ENCODE measurements at regions not wholly inside any gene's neighbourhood (a gene's known extent, or its start where the extent isn't known, plus 50 kb on each side); places are given as distances from the start of the nearest gene placed in this dataset.

- no peaks in the 10 kb centered on the region for H4K20me1 ChIP-seq (ENCODE audit: control insufficient read depth, insufficient read depth, low read length, poor library complexity, severe bottlenecking)
- H3K4me3 Mint-ChIP-seq = peak overlapping the region; percentile 78
- no peak for TF ChIP-seq EZH2 (IDR thresholded peaks at IDR 0.05; ENCODE audit: borderline replicate concordance, insufficient read depth, low read depth, low read length, poor library complexity, severe bottlenecking)
- no peak for TF ChIP-seq CTCF (IDR thresholded peaks at IDR 0.05)
- peaks cover 31 to 34% of the 10 kb centered on the region in 2 donors for H3K4me1 ChIP-seq (ENCODE audit: control insufficient read depth in 2 of 2, insufficient read depth in 2 of 2, low read length in 2 of 2)
- no peaks in the 10 kb centered on the region for H3K27me3 Mint-ChIP-seq
- H3K9me3 Mint-ChIP-seq (ENCODE audit: insufficient read depth) = no peaks in the 10 kb centered on the region
- POLR2A ChIA-PET = no interaction called here
- H3K27ac Mint-ChIP-seq = no peak overlapping the region
- no peak overlapping the region for H2AFZ ChIP-seq (ENCODE audit: insufficient read depth, low read depth, low read length, poor library complexity, severe bottlenecking)
- intact Hi-C loops (cut with micrococcal nuclease) = loop anchor here (2.0 to 5.0 kb wide), 3 partner anchors 17 to 229 kb away; no protein-coding TSS in a partner anchor
- no peak for DNase-seq
- H3K9ac ChIP-seq (ENCODE audit: low read length) = no peak overlapping the region
- ATAC-seq (ENCODE audit: low read depth) = no peak
- CTCF ChIA-PET = interaction anchor here (1.4 kb wide), 1 partner anchor 34 kb away, joined by 3 read pairs; no protein-coding TSS in a partner anchor
- H3K4me2 ChIP-seq (replicated peaks; ENCODE audit: low read depth, low read length, poor library complexity, severe bottlenecking) = peak overlapping the region; percentile 73
- H3K36me3 ChIP-seq (replicated peaks in 1 of 2; ENCODE audit: control extremely low read depth in 1 of 2, control insufficient read depth in 1 of 2, extremely low read depth in 1 of 2, insufficient read depth in 2 of 2, low read length in 1 of 2) = no peaks in the 10 kb centered on the region
- no peaks in the 10 kb centered on the region for H3K27me3 ChIP-seq (replicated peaks in 1 of 4; ENCODE audit: control extremely low read depth in 1 of 4, control insufficient read depth in 3 of 4, insufficient read depth in 4 of 4, low read length in 3 of 4)
- H3K27ac ChIP-seq (ENCODE audit: low read length in 2 of 2) = no peak overlapping the region
- no peak overlapping the region for H3K4me3 ChIP-seq (ENCODE audit: control extremely low read depth in 1 of 5, extremely low read depth in 1 of 5, insufficient read depth in 1 of 5, low read depth in 2 of 5, low read length in 4 of 5)
- H3K4me1 Mint-ChIP-seq = peaks cover 46% of the 10 kb centered on the region
- no peaks in the 10 kb centered on the region for H3K9me3 ChIP-seq (ENCODE audit: control extremely low read depth in 1 of 3, control insufficient read depth in 2 of 3, insufficient read depth in 1 of 3, low read length in 2 of 3)
- WGBS (ENCODE audit: insufficient coverage) = 77% methylated on average over 6 of the region's 7 CpGs
- no peaks in the 10 kb centered on the region for H3K79me2 ChIP-seq (ENCODE audit: control insufficient read depth, insufficient read depth, low read length)
Observed at GRCh38 chr20:19935842-19936241, 81.3 kb upstream of the NAA20 start.

- WGBS (ENCODE audit: insufficient coverage) = no CpG with 5 or more reads among the region's 8 CpGs
- Mint-ChIP-seq H3K9me3 (ENCODE audit: insufficient read depth) (no peaks in the 10 kb centered on the region), H3K4me3 (peak overlapping the region; percentile 60), H3K4me1 (peaks cover 46% of the 10 kb centered on the region), H3K27ac (peak overlapping the region; percentile 0), H3K27me3 (no peaks in the 10 kb centered on the region)
- Histone ChIP-seq H3K4me1 (ENCODE audit: control insufficient read depth in 2 of 2, insufficient read depth in 2 of 2, low read length in 2 of 2) (peaks cover 31 to 34% of the 10 kb centered on the region in 2 donors), H4K20me1 (ENCODE audit: control insufficient read depth, insufficient read depth, low read length, poor library complexity, severe bottlenecking) (no peaks in the 10 kb centered on the region), H2AFZ (ENCODE audit: insufficient read depth, low read depth, low read length, poor library complexity, severe bottlenecking) (peak overlapping the region; percentile 61), H3K27ac (ENCODE audit: low read length in 2 of 2) (no peak overlapping the region), H3K9ac (ENCODE audit: low read length) (peak overlapping the region; percentile 21), H3K9me3 (ENCODE audit: control extremely low read depth in 1 of 3, control insufficient read depth in 2 of 3, insufficient read depth in 1 of 3, low read length in 2 of 3) (no peaks in the 10 kb centered on the region), H3K4me2 (replicated peaks; ENCODE audit: low read depth, low read length, poor library complexity, severe bottlenecking) (peak overlapping the region; percentile 71), H3K4me3 (ENCODE audit: control extremely low read depth in 1 of 5, extremely low read depth in 1 of 5, insufficient read depth in 1 of 5, low read depth in 2 of 5, low read length in 4 of 5) (peak overlapping the region in 3 of 5 experiments; percentile 23 to 25 (median 23)), H3K79me2 (ENCODE audit: control insufficient read depth, insufficient read depth, low read length) (no peaks in the 10 kb centered on the region), H3K27me3 (replicated peaks in 1 of 4; ENCODE audit: control extremely low read depth in 1 of 4, control insufficient read depth in 3 of 4, insufficient read depth in 4 of 4, low read length in 3 of 4) (no peaks in the 10 kb centered on the region), H3K36me3 (replicated peaks in 1 of 2; ENCODE audit: control extremely low read depth in 1 of 2, control insufficient read depth in 1 of 2, extremely low read depth in 1 of 2, insufficient read depth in 2 of 2, low read length in 1 of 2) (no peaks in the 10 kb centered on the region)
- intact Hi-C loops (cut with micrococcal nuclease) = loop anchor here (5.0 kb wide), 1 partner anchor 34 kb away; no protein-coding TSS in a partner anchor
- POLR2A ChIA-PET = no interaction called here
- TF ChIP-seq EZH2 (IDR thresholded peaks at IDR 0.05; ENCODE audit: borderline replicate concordance, insufficient read depth, low read depth, low read length, poor library complexity, severe bottlenecking) (no peak), CTCF (IDR thresholded peaks at IDR 0.05) (no peak)
- DNase-seq (no peak), ATAC-seq (ENCODE audit: low read depth) (no peak)
- CTCF ChIA-PET = interaction anchor here (0.7 to 1.0 kb wide), 3 partner anchors 18 to 70 kb away, joined by 3 read pairs; no protein-coding TSS in a partner anchor
Observed at GRCh38 chr20:19936466-19937200, 80.5 kb upstream of the NAA20 start.
